Umbilical cord (tissue), 1 donor: ENCODE measurements at regions not wholly inside any gene's neighbourhood (a gene's known extent, or its start where the extent isn't known, plus 50 kb on each side); places are given as distances from the start of the nearest gene placed in this dataset.

Experiments used
- DNase-seq: peaks from one replicate; pipeline ENCODE4 v3.0.0-alpha.2; 2015; ENCODE audit warnings: low spot score

GRCh38 chr12:11946161-11946560, 124.6 kb upstream of the BCL2L14 start:
- no peak for DNase-seq

- DNase-seq: no peak
These were observed 123.5 kb upstream of the BCL2L14 start for GRCh38 chr12:11947213-11947612.

- no peak for DNase-seq
These were observed 120.9 kb upstream of the BCL2L14 start for GRCh38 chr12:11949738-11950411.

GRCh38 chr12:11951209-11951608, 119.5 kb upstream of the BCL2L14 start:
- no peak for DNase-seq

- no peak for DNase-seq
These were observed 117.2 kb upstream of the BCL2L14 start for GRCh38 chr12:11953523-11953922.

GRCh38 chr12:11954181-11954580, 116.6 kb upstream of the BCL2L14 start:
- no peak for DNase-seq

GRCh38 chr12:11958221-11959091, 112.3 kb upstream of the BCL2L14 start:
- DNase-seq: no peak

GRCh38 chr12:11959117-11959823, 111.5 kb upstream of the BCL2L14 start:
- DNase-seq: no peak

GRCh38 chr12:11960646-11961045, 110.1 kb upstream of the BCL2L14 start:
- no peak for DNase-seq

GRCh38 chr12:11961686-11962085, 109.1 kb upstream of the BCL2L14 start:
- DNase-seq: no peak

GRCh38 chr12:11962860-11963259, 107.9 kb upstream of the BCL2L14 start:
- no peak for DNase-seq

GRCh38 chr12:11963841-11964471, 106.8 kb upstream of the BCL2L14 start:
- DNase-seq: no peak

GRCh38 chr12:11965258-11965910, 105.4 kb upstream of the BCL2L14 start:
- no peak for DNase-seq

- no peak for DNase-seq
These were observed 103.2 kb upstream of the BCL2L14 start for GRCh38 chr12:11967376-11968047.

GRCh38 chr12:11968048-11968383, 102.7 kb upstream of the BCL2L14 start:
- no peak for DNase-seq

GRCh38 chr12:11968516-11968915, 102.2 kb upstream of the BCL2L14 start:
- no peak for DNase-seq

GRCh38 chr12:11969437-11970154, 101.1 kb upstream of the BCL2L14 start:
- no peak for DNase-seq

GRCh38 chr12:11970155-11970520, 100.6 kb upstream of the BCL2L14 start:
- no peak for DNase-seq

GRCh38 chr12:11973396-11973795, 97.3 kb upstream of the BCL2L14 start:
- DNase-seq: no peak

- DNase-seq: no peak
These were observed 94.7 kb upstream of the BCL2L14 start for GRCh38 chr12:11976005-11976404.
